ENCODE measurements at regions not wholly inside any gene's neighbourhood (a gene's known extent, or its start where the extent isn't known, plus 50 kb on each side); places are given as distances from the start of the nearest gene placed in this dataset.

DNA sequence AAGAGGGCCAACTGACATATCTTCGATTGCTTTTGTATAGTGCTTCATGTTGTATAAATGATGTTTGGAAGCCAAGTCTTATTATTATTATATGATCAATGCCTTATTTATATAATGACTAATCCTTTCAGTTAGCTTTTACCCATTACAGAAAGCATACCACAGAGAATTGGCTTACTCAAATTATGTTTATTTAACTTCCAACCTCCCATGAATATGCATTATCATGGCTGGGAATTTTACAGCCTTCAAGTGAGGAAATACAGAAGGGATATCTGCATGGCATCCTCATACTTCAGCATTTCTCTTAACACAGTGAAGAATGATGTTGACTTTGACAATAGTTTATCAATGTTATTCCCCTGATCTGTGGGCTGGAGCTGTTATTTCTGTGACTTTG lies 225.9 kb upstream of the GAP43 start:
- TF ChIP-seq GATA3 (IDR thresholded peaks at IDR 0.05; ENCODE audit: borderline replicate concordance) (no peak), ZC3H11A (IDR thresholded peaks at IDR 0.05) (no peak), NR3C1 (IDR thresholded peaks at IDR 0.05) (no peak), JUNB (IDR thresholded peaks at IDR 0.05) (no peak)
- POLR2A ChIA-PET, result no interaction called here
- no peak for DNase-seq (ENCODE audit: low read depth in 1 of 2, low spot score in 1 of 2)
- Histone ChIP-seq H3K9me3 (no peaks in the 10 kb centered on the region), H3K4me2 (no peak overlapping the region), H3K4me1 (0 out of 3 replicates have a peak, but pooled peaks cover 3% of the 10 kb centered on the region), H3K4me3 (no peak overlapping the region), H3K27ac (no peak overlapping the region)
- 0% methylated on average over 1 of the region's 1 CpG for WGBS (ENCODE audit: missing lambda C conversion rate)
- ATAC-seq, result no peak
- CTCF ChIA-PET, result no interaction called here
- FAIRE-seq, result no peak

DNA sequence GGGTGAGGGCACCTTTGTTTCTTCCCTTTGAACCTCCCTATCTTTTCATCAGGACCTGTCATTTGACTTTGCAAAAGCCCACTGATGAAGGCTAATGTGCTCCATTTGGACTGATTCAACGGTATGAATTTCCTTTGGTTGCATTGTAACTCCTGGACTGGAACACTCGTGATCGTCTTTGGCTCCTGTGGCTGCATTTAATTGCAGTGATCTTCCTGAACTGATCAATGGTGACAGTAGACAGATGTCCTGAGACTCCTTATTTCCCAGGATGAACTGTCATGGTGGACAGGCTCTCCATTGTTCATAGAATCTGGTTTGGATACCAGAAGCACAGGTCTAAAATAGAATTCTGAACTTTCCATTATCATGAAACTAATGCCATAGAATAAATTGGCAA lies 224.8 kb upstream of the GAP43 start:
- H3K4me2 ChIP-seq, result no peak overlapping the region
- H3K4me3 ChIP-seq, result no peak overlapping the region
- no peak overlapping the region for H3K27ac ChIP-seq
- ChIA-PET POLR2A (no interaction called here), CTCF (no interaction called here)
- no peak for DNase-seq (ENCODE audit: low read depth in 1 of 2, low spot score in 1 of 2)
- FAIRE-seq, result no peak
- H3K9me3 ChIP-seq, result no peaks in the 10 kb centered on the region
- no peak for TF ChIP-seq PHF8 (IDR thresholded peaks at IDR 0.05; ENCODE audit: borderline replicate concordance, low read depth)
- TF ChIP-seq, protein P1, sequence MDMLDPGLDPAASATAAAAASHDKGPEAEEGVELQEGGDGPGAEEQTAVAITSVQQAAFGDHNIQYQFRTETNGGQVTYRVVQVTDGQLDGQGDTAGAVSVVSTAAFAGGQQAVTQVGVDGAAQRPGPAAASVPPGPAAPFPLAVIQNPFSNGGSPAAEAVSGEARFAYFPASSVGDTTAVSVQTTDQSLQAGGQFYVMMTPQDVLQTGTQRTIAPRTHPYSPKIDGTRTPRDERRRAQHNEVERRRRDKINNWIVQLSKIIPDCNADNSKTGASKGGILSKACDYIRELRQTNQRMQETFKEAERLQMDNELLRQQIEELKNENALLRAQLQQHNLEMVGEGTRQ (IDR thresholded peaks at IDR 0.05), result no peak
- TF ChIP-seq MYC (IDR thresholded peaks at IDR 0.05; ENCODE audit: borderline replicate concordance, low read length), result no peak
- no peak for TF ChIP-seq FOXS1 (CRISPR knock-in tag; IDR thresholded peaks at IDR 0.05)
- TF ChIP-seq FOSL2 (IDR thresholded peaks at IDR 0.05), result no peak
- no peak for TF ChIP-seq FOSL2 (CRISPR knock-in tag; IDR thresholded peaks at IDR 0.05)
- TF ChIP-seq NFE2L2 (conservative IDR thresholded peaks at IDR 0.05; ENCODE audit: low read length), result no peak
- WGBS (ENCODE audit: missing lambda C conversion rate), result 67% methylated on average over 3 of the region's 3 CpGs
- H3K4me1 ChIP-seq, result 0 out of 3 replicates have a peak, but pooled peaks cover 3% of the 10 kb centered on the region
- no peak for ATAC-seq

GRCh38 chr3:115399750-115400149 lies 223.6 kb upstream of the GAP43 start:
- 60% methylated on average over 4 of the region's 4 CpGs for WGBS (ENCODE audit: missing lambda C conversion rate)
- no peak for FAIRE-seq
- CTCF ChIA-PET, result interaction anchor here (0.8 kb wide), 1 partner anchor 182 kb away, joined by 3 read pairs; no protein-coding TSS in a partner anchor

More at GRCh38 chr3:115399750-115400149, 223.6 kb upstream of the GAP43 start:
- no peak overlapping the region for H3K4me3 ChIP-seq
- ATAC-seq (no peak), DNase-seq (ENCODE audit: low read depth in 1 of 2, low spot score in 1 of 2) (no peak)
- 0 out of 3 replicates have a peak, but pooled peaks cover 3% of the 10 kb centered on the region for H3K4me1 ChIP-seq
- POLR2A ChIA-PET, result no interaction called here
- no peak overlapping the region for H3K27ac ChIP-seq
- H3K4me2 ChIP-seq, result no peak overlapping the region
- TF ChIP-seq FOXS1 (CRISPR knock-in tag; IDR thresholded peaks at IDR 0.05) (no peak), GATA3 (IDR thresholded peaks at IDR 0.05; ENCODE audit: borderline replicate concordance) (no peak), EHMT2 (IDR thresholded peaks at IDR 0.05; ENCODE audit: low read depth) (no peak), FOSB (CRISPR knock-in tag; IDR thresholded peaks at IDR 0.05) (no peak), ZNF302 (CRISPR knock-in tag; IDR thresholded peaks at IDR 0.05) (no peak), EP300 (IDR thresholded peaks at IDR 0.05) (no peak), MYC (IDR thresholded peaks at IDR 0.05; ENCODE audit: borderline replicate concordance, low read length) (no peak), HOXB13 (CRISPR knock-in tag; IDR thresholded peaks at IDR 0.05; ENCODE audit: low read depth) (no peak), ZFP36 (IDR thresholded peaks at IDR 0.05; ENCODE audit: borderline replicate concordance, partially characterized antibody) (no peak), HOXB5 (CRISPR knock-in tag; IDR thresholded peaks at IDR 0.05) (no peak), HEYL (CRISPR knock-in tag; IDR thresholded peaks at IDR 0.05) (no peak), RCOR1 (IDR thresholded peaks at IDR 0.05; ENCODE audit: low read depth, low read length) (no peak), JUNB (IDR thresholded peaks at IDR 0.05) (no peak), POLR2A (IDR thresholded peaks at IDR 0.05; ENCODE audit: low read length) (no peak), ESRRA (IDR thresholded peaks at IDR 0.05; ENCODE audit: borderline replicate concordance, low read length) (no peak), REST (IDR thresholded peaks at IDR 0.05) (no peak)
- TF ChIP-seq, protein P2, sequence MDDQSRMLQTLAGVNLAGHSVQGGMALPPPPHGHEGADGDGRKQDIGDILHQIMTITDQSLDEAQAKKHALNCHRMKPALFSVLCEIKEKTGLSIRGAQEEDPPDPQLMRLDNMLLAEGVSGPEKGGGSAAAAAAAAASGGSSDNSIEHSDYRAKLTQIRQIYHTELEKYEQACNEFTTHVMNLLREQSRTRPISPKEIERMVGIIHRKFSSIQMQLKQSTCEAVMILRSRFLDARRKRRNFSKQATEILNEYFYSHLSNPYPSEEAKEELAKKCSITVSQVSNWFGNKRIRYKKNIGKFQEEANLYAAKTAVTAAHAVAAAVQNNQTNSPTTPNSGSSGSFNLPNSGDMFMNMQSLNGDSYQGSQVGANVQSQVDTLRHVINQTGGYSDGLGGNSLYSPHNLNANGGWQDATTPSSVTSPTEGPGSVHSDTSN (IDR thresholded peaks at IDR 0.05), result no peak
- TF ChIP-seq, protein P3, sequence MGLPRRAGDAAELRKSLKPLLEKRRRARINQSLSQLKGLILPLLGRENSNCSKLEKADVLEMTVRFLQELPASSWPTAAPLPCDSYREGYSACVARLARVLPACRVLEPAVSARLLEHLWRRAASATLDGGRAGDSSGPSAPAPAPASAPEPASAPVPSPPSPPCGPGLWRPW (IDR thresholded peaks at IDR 0.05), result no peak
- H3K9me3 ChIP-seq, result no peaks in the 10 kb centered on the region

Data from A549 (cell line).